ENCODE measurements at regions not wholly inside any gene's neighbourhood (a gene's known extent, or its start where the extent isn't known, plus 50 kb on each side); places are given as distances from the start of the nearest gene placed in this dataset.

DNA sequence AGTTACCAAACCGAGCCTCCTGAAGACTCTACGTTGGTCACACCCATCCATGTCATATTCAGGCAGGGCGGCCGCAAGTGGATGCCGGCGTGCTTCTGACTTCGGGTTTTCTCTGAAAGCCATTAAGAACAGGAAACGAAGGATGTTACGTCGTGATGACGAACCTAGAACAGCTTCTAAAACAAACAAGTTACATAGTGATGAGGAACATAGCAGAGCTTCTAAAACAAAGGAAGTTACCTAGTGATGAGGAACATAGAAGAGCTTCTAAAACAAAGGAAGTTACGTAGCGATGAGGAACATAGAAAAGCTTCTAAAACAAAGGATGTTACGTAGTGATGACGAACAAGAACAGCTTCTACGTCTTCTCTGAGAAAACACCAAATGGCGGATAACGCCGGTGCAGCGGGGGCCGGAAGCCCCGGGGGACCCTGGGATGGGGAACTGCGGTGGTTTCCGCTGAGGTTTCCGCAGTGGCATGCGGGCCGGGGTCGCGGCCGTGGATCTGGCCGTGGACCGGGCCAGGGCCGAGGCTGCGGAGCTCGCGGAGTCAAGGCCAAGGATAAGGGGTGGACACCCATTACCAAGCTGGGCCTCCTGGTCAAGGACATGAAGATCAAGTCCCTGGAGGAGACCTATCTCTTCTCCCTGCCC lies 141.1 kb downstream of the SOCS6 start:
- TF ChIP-seq CTCF (IDR thresholded peaks at IDR 0.05; ENCODE audit: low read depth, low read length) (no peak), POLR2A (IDR thresholded peaks at IDR 0.05; ENCODE audit: extremely low read depth, insufficient read length) (no peak), MYC (IDR thresholded peaks at IDR 0.05; ENCODE audit: low read depth, low read length) (no peak)
- TF ChIP-seq, protein P1, sequence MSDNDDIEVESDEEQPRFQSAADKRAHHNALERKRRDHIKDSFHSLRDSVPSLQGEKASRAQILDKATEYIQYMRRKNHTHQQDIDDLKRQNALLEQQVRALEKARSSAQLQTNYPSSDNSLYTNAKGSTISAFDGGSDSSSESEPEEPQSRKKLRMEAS (IDR thresholded peaks at IDR 0.05; ENCODE audit: low read depth, low read length): no peak

Data from NB4 (cell line).